IMR-90 (cell line): ENCODE measurements at regions not wholly inside any gene's neighbourhood (a gene's known extent, or its start where the extent isn't known, plus 50 kb on each side); places are given as distances from the start of the nearest gene placed in this dataset.
A peak's percentile ranks its signal among the peaks of the same experiment; 100 is the strongest.

Experiments
- ATAC-seq: fragments of 200-7000 bp; cut with Tn5 transposase; 2 replicates; pipeline ENCODE4 v1.9.1; 2020; ENCODE audit warnings: low read depth, mild to moderate bottlenecking, moderate library complexity
- BruUV-seq: library from RNA; stranded (reverse); fragments of 400-500 nt; replicated peaks from 2 replicates; lab custom pipeline; 2021; lab: Mats Ljungman, UMichigan
- CTCF ChIA-PET: fragments of 300-600 bp; formaldehyde crosslinking; extraction: SDS; loops from one replicate; lab custom pipeline; 2021; ENCODE audit warnings: antibody characterized with exemption; lab: Yijun Ruan, JAX
- POLR2A ChIA-PET: fragments of 300-600 bp; sonication (Branson Sonifier 250); formaldehyde crosslinking; loops from one replicate; lab custom pipeline; 2022; ENCODE audit warnings: antibody characterized with exemption; ENCODE audit not compliant: unreplicated experiment; lab: Charles Lee
- DNase-seq: peaks from one replicate; pipeline ENCODE4 v3.0.0; 2013
- H2AFZ ChIP-seq: replicated peaks from 2 replicates; pipeline ENCODE3; 2013; ENCODE audit warnings: low read length, mild to moderate bottlenecking; ENCODE audit not compliant: poor library complexity
- H2AK5ac ChIP-seq: 2 replicates; pipeline ENCODE4 v1.6.1; 2013; ENCODE audit warnings: low read depth, low read length, inconsistent platforms
- H2AK9ac ChIP-seq: replicated peaks from 2 replicates; pipeline ENCODE3; 2013; ENCODE audit warnings: mild to moderate bottlenecking, low read depth, low read length, moderate library complexity; ENCODE audit not compliant: poor library complexity
- H2BK120ac ChIP-seq: 2 replicates; pipeline ENCODE4 v1.6.1; 2013; ENCODE audit warnings: low read depth, low read length, inconsistent platforms
- H2BK15ac ChIP-seq: 3 replicates; pipeline ENCODE4 v1.6.1; 2013; ENCODE audit warnings: low read depth, low read length, inconsistent platforms
- H2BK20ac ChIP-seq: 2 replicates; pipeline ENCODE4 v1.6.1; 2013; ENCODE audit warnings: low read depth, mild to moderate bottlenecking, inconsistent platforms, low read length, moderate library complexity
- H2BK5ac ChIP-seq: 2 replicates; pipeline ENCODE4 v1.6.1; 2013; ENCODE audit warnings: mild to moderate bottlenecking, low read depth, low read length, inconsistent platforms; ENCODE audit not compliant: poor library complexity, severe bottlenecking
- H3K14ac ChIP-seq: replicated peaks from 2 replicates; pipeline ENCODE4 v1.6.1; 2013; ENCODE audit warnings: low read depth, low read length, inconsistent platforms
- H3K18ac ChIP-seq: 2 replicates; pipeline ENCODE4 v1.6.1; 2013; ENCODE audit warnings: low read depth, low read length, control low read depth
- H3K23ac ChIP-seq: 2 replicates; pipeline ENCODE4 v1.6.1; 2013; ENCODE audit warnings: low read depth, low read length, inconsistent platforms
- H3K27ac ChIP-seq: 2 replicates; pipeline ENCODE4 v1.5.1; 2013; ENCODE audit warnings: mild to moderate bottlenecking, control low read depth, low read length; ENCODE audit not compliant: insufficient read depth
- H3K27me3 ChIP-seq: 2 replicates; pipeline ENCODE4 v1.6.1; 2013; ENCODE audit warnings: low read length; ENCODE audit not compliant: control insufficient read depth, insufficient read depth
- H3K36me3 ChIP-seq: 2 replicates; pipeline ENCODE4 v1.6.1; 2013; ENCODE audit warnings: low read length, mixed read lengths; ENCODE audit not compliant: control insufficient read depth, insufficient read depth
- H3K4ac ChIP-seq: 2 replicates; pipeline ENCODE4 v1.6.1; 2013; ENCODE audit warnings: low read depth, low read length, inconsistent platforms
- H3K4me1 ChIP-seq: 2 replicates; pipeline ENCODE4 v1.6.1; 2013; ENCODE audit warnings: low read length, mixed read lengths; ENCODE audit not compliant: control insufficient read depth, insufficient read depth
- H3K4me2 ChIP-seq: 2 replicates; pipeline ENCODE4 v1.6.1; 2013; ENCODE audit warnings: low read depth, mild to moderate bottlenecking, control low read depth, low read length, moderate library complexity
- H3K4me3 ChIP-seq: 2 replicates; pipeline ENCODE4 v1.5.1; 2013; ENCODE audit warnings: low read depth, mild to moderate bottlenecking, control low read depth, low read length, moderate library complexity; ENCODE audit not compliant: insufficient read depth
- H3K56ac ChIP-seq: 2 replicates; pipeline ENCODE4 v1.6.1; 2013; ENCODE audit warnings: low read length, inconsistent platforms; ENCODE audit not compliant: insufficient read depth; ENCODE audit errors: extremely low read depth
- H3K79me1 ChIP-seq, 2 experiments: 2 replicates each; pipeline ENCODE4 v1.6.1; 2013; ENCODE audit warnings: low read length in 2 of 2, inconsistent platforms in 1 of 2, low read depth in 1 of 2
- H3K9ac ChIP-seq: 2 replicates; pipeline ENCODE4 v1.6.1; 2013; ENCODE audit warnings: low read depth, low read length, control low read depth
- H3K9me1 ChIP-seq: 2 replicates; pipeline ENCODE4 v1.6.1; 2013; ENCODE audit warnings: low read length, inconsistent platforms; ENCODE audit not compliant: insufficient read depth
- H3K9me3 ChIP-seq: 2 replicates; pipeline ENCODE4 v1.6.1; 2013; ENCODE audit warnings: low read length; ENCODE audit not compliant: control insufficient read depth, insufficient read depth
- H4K20me1 ChIP-seq: 2 replicates; pipeline ENCODE4 v1.6.1; 2013; ENCODE audit warnings: low read length, inconsistent platforms; ENCODE audit not compliant: insufficient read depth
- H4K5ac ChIP-seq: 2 replicates; pipeline ENCODE4 v1.6.1; 2013; ENCODE audit warnings: mild to moderate bottlenecking, low read depth, low read length, control low read depth
- H4K8ac ChIP-seq, 2 experiments: 2 replicates each; pipeline ENCODE4 v1.6.1; 2013; ENCODE audit warnings: low read depth in 2 of 2, low read length in 2 of 2, control low read depth in 1 of 2, inconsistent platforms in 1 of 2
- H4K91ac ChIP-seq: 2 replicates; pipeline ENCODE4 v1.6.1; 2013; ENCODE audit warnings: low read depth, low read length, inconsistent platforms; ENCODE audit not compliant: insufficient read depth
- RAD21 ChIP-seq: IDR thresholded peaks from 2 replicates; pipeline ENCODE4 v1.6.1; 2012; ENCODE audit warnings: low read length, improper control_type of control experiment
- SMC3 ChIP-seq: fragments of 150-350 bp; IDR thresholded peaks from 2 replicates; pipeline ENCODE4 v1.6.1; 2016; ENCODE audit warnings: low read depth, mild to moderate bottlenecking, antibody characterized with exemption, low read length, moderate library complexity
- WGBS, 2 experiments: methylation state at CpG; one replicate each; pipeline versions ENCODE4 v1.1.5 to v1.1.7; 2013; ENCODE audit warnings: missing lambda C conversion rate in 2 of 2; ENCODE audit not compliant: insufficient read length in 1 of 2; ENCODE audit errors: extremely low coverage in 2 of 2; 5-methylcytosine and 5-hydroxymethylcytosine counted together
- dilution Hi-C: fragments of 300-500 bp; cut with HindIII; formaldehyde crosslinking; loops from one replicate; pipeline ENCODE4 v1.14.3; 2018; ENCODE audit warnings: low sequenced_read_pairs; ENCODE audit not compliant: unreplicated experiment
- in situ Hi-C: fragments of 300-500 bp; cut with MboI; formaldehyde crosslinking; loops from 3 replicates; pipeline ENCODE4 v1.14.3; 2019; ENCODE audit warnings: low sequenced_read_pairs, inconsistent platforms, mixed read lengths
- intact Hi-C: fragments of 100-400 bp; cut with micrococcal nuclease; formaldehyde crosslinking; loops from 2 replicates; pipeline ENCODE4 v1.10.0; 2022

DNA sequence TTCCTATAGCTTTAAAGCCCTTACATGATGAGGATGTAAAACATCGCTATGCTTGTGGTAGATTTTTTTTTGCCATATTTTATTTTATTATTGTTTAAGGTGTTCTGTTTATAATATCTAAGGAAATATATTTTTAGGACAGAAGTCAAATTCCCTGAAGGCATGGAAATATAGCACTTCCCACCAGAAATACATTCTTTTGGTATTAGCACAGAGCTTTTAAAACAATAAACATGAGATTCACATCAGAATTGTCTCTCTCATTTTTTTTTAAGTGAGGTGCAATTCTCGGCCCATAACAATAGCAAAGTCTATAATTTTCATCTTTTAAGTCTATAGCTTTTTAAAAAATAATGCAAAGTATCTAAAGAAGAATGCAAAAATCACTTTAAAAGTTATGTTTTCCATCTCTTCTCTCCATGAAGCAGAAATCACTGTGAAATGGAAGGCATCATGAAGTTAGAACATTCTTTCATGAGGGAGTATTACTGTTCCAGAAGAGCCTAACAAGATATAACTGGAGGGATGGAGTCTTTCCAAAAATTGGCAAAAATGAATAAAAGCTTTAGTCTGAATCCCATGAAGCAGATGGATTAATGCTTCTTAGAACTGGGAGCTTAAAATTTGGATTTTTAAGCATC is 283.6 kb upstream of the TRIB2 start:
- Histone ChIP-seq H3K23ac (no peak overlapping the region), H4K20me1 (no peaks in the 10 kb centered on the region), H3K4me2 (no peak overlapping the region), H3K14ac (no peak overlapping the region), H4K91ac (no peak overlapping the region), H3K27me3 (no peaks in the 10 kb centered on the region), H3K18ac (no peak overlapping the region), H3K4me1 (peaks cover 19% of the 10 kb centered on the region), H3K9me3 (no peaks in the 10 kb centered on the region), H4K5ac (no peak overlapping the region), H3K56ac (no peak overlapping the region), H2AK9ac (no peak overlapping the region), H2BK20ac (no peak overlapping the region), H3K27ac (no peak overlapping the region), H3K4ac (no peak overlapping the region), H3K79me1 (no peaks in the 10 kb centered on the region), H3K9ac (no peak overlapping the region), H2AFZ (no peak overlapping the region), H2BK120ac (no peak overlapping the region), H2AK5ac (no peak overlapping the region), H2BK5ac (no peak overlapping the region), H4K8ac (no peak overlapping the region), H3K36me3 (no peaks in the 10 kb centered on the region), H3K4me3 (no peak overlapping the region), H2BK15ac (no peak overlapping the region; the same call in 2 of the 3 replicates), H3K9me1 (peaks cover 10% of the 10 kb centered on the region; the same call in 1 of the 2 replicates)
- no peak for TF ChIP-seq RAD21
- TF ChIP-seq SMC3: no peak
- intact Hi-C loops: loop anchor here (10.0 kb wide), 1 partner anchor 378 kb away; no protein-coding TSS in a partner anchor
- ChIA-PET CTCF (interaction anchor here (0.6 kb wide), 2 partner anchors 14 to 300 kb away, joined by 3 read pairs; no protein-coding TSS in a partner anchor), POLR2A (interaction anchor here (0.7 to 0.8 kb wide), 2 partner anchors 51 to 932 kb away, joined by 3 to 4 read pairs; no protein-coding TSS in a partner anchor)
- no TSS peak for BruUV-seq
- WGBS, 2 experiments: no CpG with 5 or more reads among the region's 2 CpGs
- DNase-seq (peak; percentile 58), ATAC-seq (no peak)
- dilution Hi-C loops: no loop called here
- in situ Hi-C loops: no loop called here
